IMR-90 (cell line): ENCODE measurements at regions not wholly inside any gene's neighbourhood (a gene's known extent, or its start where the extent isn't known, plus 50 kb on each side); places are given as distances from the start of the nearest gene placed in this dataset.

ENCODE experiments used
- ATAC-seq: fragments of 200-7000 bp; cut with Tn5 transposase; 2 replicates; pipeline ENCODE4 v1.9.1; 2020; ENCODE audit warnings: low read depth, mild to moderate bottlenecking, moderate library complexity
- BruUV-seq: library from RNA; stranded (reverse); fragments of 400-500 nt; replicated peaks from 2 replicates; lab custom pipeline; 2021; lab: Mats Ljungman, UMichigan
- CTCF ChIA-PET: fragments of 300-600 bp; formaldehyde crosslinking; extraction: SDS; loops from one replicate; lab custom pipeline; 2021; ENCODE audit warnings: antibody characterized with exemption; lab: Yijun Ruan, JAX
- POLR2A ChIA-PET: fragments of 300-600 bp; sonication (Branson Sonifier 250); formaldehyde crosslinking; loops from one replicate; lab custom pipeline; 2022; ENCODE audit warnings: antibody characterized with exemption; ENCODE audit not compliant: unreplicated experiment; lab: Charles Lee
- DNase-seq: peaks from one replicate; pipeline ENCODE4 v3.0.0; 2013
- H2AFZ ChIP-seq: replicated peaks from 2 replicates; pipeline ENCODE3; 2013; ENCODE audit warnings: low read length, mild to moderate bottlenecking; ENCODE audit not compliant: poor library complexity
- H2AK5ac ChIP-seq: 2 replicates; pipeline ENCODE4 v1.6.1; 2013; ENCODE audit warnings: low read depth, low read length, inconsistent platforms
- H2AK9ac ChIP-seq: replicated peaks from 2 replicates; pipeline ENCODE3; 2013; ENCODE audit warnings: mild to moderate bottlenecking, low read depth, low read length, moderate library complexity; ENCODE audit not compliant: poor library complexity
- H2BK120ac ChIP-seq: 2 replicates; pipeline ENCODE4 v1.6.1; 2013; ENCODE audit warnings: low read depth, low read length, inconsistent platforms
- H2BK15ac ChIP-seq: 3 replicates; pipeline ENCODE4 v1.6.1; 2013; ENCODE audit warnings: low read depth, low read length, inconsistent platforms
- H2BK20ac ChIP-seq: 2 replicates; pipeline ENCODE4 v1.6.1; 2013; ENCODE audit warnings: low read depth, mild to moderate bottlenecking, inconsistent platforms, low read length, moderate library complexity
- H2BK5ac ChIP-seq: 2 replicates; pipeline ENCODE4 v1.6.1; 2013; ENCODE audit warnings: mild to moderate bottlenecking, low read depth, low read length, inconsistent platforms; ENCODE audit not compliant: poor library complexity, severe bottlenecking
- H3K14ac ChIP-seq: replicated peaks from 2 replicates; pipeline ENCODE4 v1.6.1; 2013; ENCODE audit warnings: low read depth, low read length, inconsistent platforms
- H3K18ac ChIP-seq: 2 replicates; pipeline ENCODE4 v1.6.1; 2013; ENCODE audit warnings: low read depth, low read length, control low read depth
- H3K23ac ChIP-seq: 2 replicates; pipeline ENCODE4 v1.6.1; 2013; ENCODE audit warnings: low read depth, low read length, inconsistent platforms
- H3K27ac ChIP-seq: 2 replicates; pipeline ENCODE4 v1.5.1; 2013; ENCODE audit warnings: mild to moderate bottlenecking, control low read depth, low read length; ENCODE audit not compliant: insufficient read depth
- H3K27me3 ChIP-seq: 2 replicates; pipeline ENCODE4 v1.6.1; 2013; ENCODE audit warnings: low read length; ENCODE audit not compliant: control insufficient read depth, insufficient read depth
- H3K36me3 ChIP-seq: 2 replicates; pipeline ENCODE4 v1.6.1; 2013; ENCODE audit warnings: low read length, mixed read lengths; ENCODE audit not compliant: control insufficient read depth, insufficient read depth
- H3K4ac ChIP-seq: 2 replicates; pipeline ENCODE4 v1.6.1; 2013; ENCODE audit warnings: low read depth, low read length, inconsistent platforms
- H3K4me1 ChIP-seq: 2 replicates; pipeline ENCODE4 v1.6.1; 2013; ENCODE audit warnings: low read length, mixed read lengths; ENCODE audit not compliant: control insufficient read depth, insufficient read depth
- H3K4me2 ChIP-seq: 2 replicates; pipeline ENCODE4 v1.6.1; 2013; ENCODE audit warnings: low read depth, mild to moderate bottlenecking, control low read depth, low read length, moderate library complexity
- H3K4me3 ChIP-seq: 2 replicates; pipeline ENCODE4 v1.5.1; 2013; ENCODE audit warnings: low read depth, mild to moderate bottlenecking, control low read depth, low read length, moderate library complexity; ENCODE audit not compliant: insufficient read depth
- H3K56ac ChIP-seq: 2 replicates; pipeline ENCODE4 v1.6.1; 2013; ENCODE audit warnings: low read length, inconsistent platforms; ENCODE audit not compliant: insufficient read depth; ENCODE audit errors: extremely low read depth
- H3K79me1 ChIP-seq, 2 experiments: 2 replicates each; pipeline ENCODE4 v1.6.1; 2013; ENCODE audit warnings: low read length in 2 of 2, inconsistent platforms in 1 of 2, low read depth in 1 of 2
- H3K9ac ChIP-seq: 2 replicates; pipeline ENCODE4 v1.6.1; 2013; ENCODE audit warnings: low read depth, low read length, control low read depth
- H3K9me1 ChIP-seq: 2 replicates; pipeline ENCODE4 v1.6.1; 2013; ENCODE audit warnings: low read length, inconsistent platforms; ENCODE audit not compliant: insufficient read depth
- H3K9me3 ChIP-seq: 2 replicates; pipeline ENCODE4 v1.6.1; 2013; ENCODE audit warnings: low read length; ENCODE audit not compliant: control insufficient read depth, insufficient read depth
- H4K20me1 ChIP-seq: 2 replicates; pipeline ENCODE4 v1.6.1; 2013; ENCODE audit warnings: low read length, inconsistent platforms; ENCODE audit not compliant: insufficient read depth
- H4K5ac ChIP-seq: 2 replicates; pipeline ENCODE4 v1.6.1; 2013; ENCODE audit warnings: mild to moderate bottlenecking, low read depth, low read length, control low read depth
- H4K8ac ChIP-seq, 2 experiments: 2 replicates each; pipeline ENCODE4 v1.6.1; 2013; ENCODE audit warnings: low read depth in 2 of 2, low read length in 2 of 2, control low read depth in 1 of 2, inconsistent platforms in 1 of 2
- H4K91ac ChIP-seq: 2 replicates; pipeline ENCODE4 v1.6.1; 2013; ENCODE audit warnings: low read depth, low read length, inconsistent platforms; ENCODE audit not compliant: insufficient read depth
- BHLHE40 ChIP-seq: fragments of 150-350 bp; IDR thresholded peaks from 2 replicates; pipeline ENCODE4 v1.6.1; 2016; ENCODE audit warnings: mild to moderate bottlenecking, low read depth, low read length
- CEBPB ChIP-seq: IDR thresholded peaks from 2 replicates; pipeline ENCODE4 v1.6.1; 2012; ENCODE audit warnings: low read depth, low read length, improper control_type of control experiment
- CHD1 ChIP-seq: IDR thresholded peaks from 2 replicates; pipeline ENCODE4 v1.6.1; 2012; ENCODE audit warnings: low read depth, low read length, improper control_type of control experiment
- ELK1 ChIP-seq: fragments of 150-350 bp; IDR thresholded peaks from 2 replicates; pipeline ENCODE4 v1.6.1; 2016; ENCODE audit warnings: low read depth, mild to moderate bottlenecking, low read length, moderate library complexity, borderline replicate concordance
- FOS ChIP-seq: fragments of 150-350 bp; IDR thresholded peaks from 2 replicates; pipeline ENCODE4 v1.6.1; 2016; ENCODE audit warnings: low read depth, low read length
- MAFK ChIP-seq: IDR thresholded peaks from 2 replicates; pipeline ENCODE4 v1.6.1; 2012; ENCODE audit warnings: low read depth, low read length, improper control_type of control experiment
- MAZ ChIP-seq: IDR thresholded peaks from 2 replicates; pipeline ENCODE4 v1.6.1; 2012; ENCODE audit warnings: low read depth, mild to moderate bottlenecking, low read length, improper control_type of control experiment, moderate library complexity, borderline replicate concordance
- MXI1 ChIP-seq: IDR thresholded peaks from 2 replicates; pipeline ENCODE4 v1.6.1; 2012; ENCODE audit warnings: low read depth, mild to moderate bottlenecking, low read length, moderate library complexity, borderline replicate concordance
- NFE2L2 ChIP-seq: fragments of 150-350 bp; IDR thresholded peaks from 2 replicates; pipeline ENCODE4 v1.6.1; 2016; ENCODE audit warnings: low read depth, mild to moderate bottlenecking, low read length
- POLR2A ChIP-seq: IDR thresholded peaks from 2 replicates; pipeline ENCODE4 v1.6.1; 2012; ENCODE audit warnings: mild to moderate bottlenecking, low read depth, low read length
- RAD21 ChIP-seq: IDR thresholded peaks from 2 replicates; pipeline ENCODE4 v1.6.1; 2012; ENCODE audit warnings: low read length, improper control_type of control experiment
- RCOR1 ChIP-seq: IDR thresholded peaks from 2 replicates; pipeline ENCODE4 v1.6.1; 2012; ENCODE audit warnings: mild to moderate bottlenecking, low read length, improper control_type of control experiment; ENCODE audit not compliant: insufficient replicate concordance
- RFX5 ChIP-seq: IDR thresholded peaks from 2 replicates; pipeline ENCODE4 v1.8.0; 2012; ENCODE audit warnings: low read depth, mild to moderate bottlenecking, low read length, moderate library complexity
- SMC3 ChIP-seq: fragments of 150-350 bp; IDR thresholded peaks from 2 replicates; pipeline ENCODE4 v1.6.1; 2016; ENCODE audit warnings: low read depth, mild to moderate bottlenecking, antibody characterized with exemption, low read length, moderate library complexity
- WGBS, 2 experiments: methylation state at CpG; one replicate each; pipeline versions ENCODE4 v1.1.5 to v1.1.7; 2013; ENCODE audit warnings: missing lambda C conversion rate in 2 of 2; ENCODE audit not compliant: insufficient read length in 1 of 2; ENCODE audit errors: extremely low coverage in 2 of 2; 5-methylcytosine and 5-hydroxymethylcytosine counted together
- dilution Hi-C: fragments of 300-500 bp; cut with HindIII; formaldehyde crosslinking; loops from one replicate; pipeline ENCODE4 v1.14.3; 2018; ENCODE audit warnings: low sequenced_read_pairs; ENCODE audit not compliant: unreplicated experiment
- in situ Hi-C: fragments of 300-500 bp; cut with MboI; formaldehyde crosslinking; loops from 3 replicates; pipeline ENCODE4 v1.14.3; 2019; ENCODE audit warnings: low sequenced_read_pairs, inconsistent platforms, mixed read lengths
- intact Hi-C: fragments of 100-400 bp; cut with micrococcal nuclease; formaldehyde crosslinking; loops from 2 replicates; pipeline ENCODE4 v1.10.0; 2022
- TF ChIP-seq, protein P1 (sequence below): conservative IDR thresholded peaks from 2 replicates; pipeline ENCODE4 v1.5.1; 2012; ENCODE audit warnings: mild to moderate bottlenecking, low read depth, low read length, improper control_type of control experiment
- TF ChIP-seq, protein P2 (sequence below): fragments of 150-350 bp; IDR thresholded peaks from 2 replicates; pipeline ENCODE4 v1.6.1; 2017; ENCODE audit warnings: mild to moderate bottlenecking, antibody characterized with exemption, low read length, low read depth

DNA sequence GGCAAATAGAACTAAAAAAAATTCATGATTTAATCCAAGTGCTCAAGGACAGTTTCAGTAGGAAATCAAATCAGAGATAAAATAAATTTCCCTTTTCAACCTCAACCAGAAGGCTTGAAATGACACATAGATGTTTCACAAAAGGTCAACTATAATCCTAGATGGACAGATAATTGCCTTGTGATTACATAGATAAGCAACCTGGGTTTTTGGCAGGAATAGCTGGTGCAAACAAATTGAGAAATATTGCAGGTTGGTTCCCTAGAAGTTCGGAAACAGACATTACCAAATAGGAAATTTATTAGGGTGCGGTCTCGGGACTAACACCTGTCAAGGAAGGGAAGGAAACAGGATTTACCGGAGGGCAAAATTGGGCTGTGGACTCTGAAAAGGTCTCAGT is 497.5 kb downstream of the COG6 start:
- H2BK120ac ChIP-seq: no peak overlapping the region
- no peak overlapping the region for H2BK5ac ChIP-seq
- H3K9me1 ChIP-seq: no peaks in the 10 kb centered on the region
- no peak overlapping the region for H2AFZ ChIP-seq
- H3K4me1 ChIP-seq: no peaks in the 10 kb centered on the region
- no peak overlapping the region for H3K23ac ChIP-seq
- H4K20me1 ChIP-seq: no peaks in the 10 kb centered on the region
- H2BK20ac ChIP-seq: no peak overlapping the region
- intact Hi-C loops (no loop called here), in situ Hi-C loops (no loop called here), dilution Hi-C loops (no loop called here)
- no TSS peak for BruUV-seq
- H3K9me3 ChIP-seq: no peaks in the 10 kb centered on the region
- no peak overlapping the region for H2AK5ac ChIP-seq
- ChIA-PET CTCF (no interaction called here), POLR2A (no interaction called here)
- H3K79me1 ChIP-seq: no peaks in the 10 kb centered on the region
- H2BK15ac ChIP-seq: no peak overlapping the region
- H2AK9ac ChIP-seq: no peak overlapping the region
- H3K36me3 ChIP-seq: no peaks in the 10 kb centered on the region
- no peak for TF ChIP-seq BHLHE40
- TF ChIP-seq RCOR1: no peak
- no peak for TF ChIP-seq RFX5
- TF ChIP-seq NFE2L2: no peak
- no peak for TF ChIP-seq CHD1
- no peak for TF ChIP-seq FOS
- no peak for TF ChIP-seq SMC3
- no peak for TF ChIP-seq MXI1
- no peak for TF ChIP-seq CEBPB
- TF ChIP-seq, protein P1, sequence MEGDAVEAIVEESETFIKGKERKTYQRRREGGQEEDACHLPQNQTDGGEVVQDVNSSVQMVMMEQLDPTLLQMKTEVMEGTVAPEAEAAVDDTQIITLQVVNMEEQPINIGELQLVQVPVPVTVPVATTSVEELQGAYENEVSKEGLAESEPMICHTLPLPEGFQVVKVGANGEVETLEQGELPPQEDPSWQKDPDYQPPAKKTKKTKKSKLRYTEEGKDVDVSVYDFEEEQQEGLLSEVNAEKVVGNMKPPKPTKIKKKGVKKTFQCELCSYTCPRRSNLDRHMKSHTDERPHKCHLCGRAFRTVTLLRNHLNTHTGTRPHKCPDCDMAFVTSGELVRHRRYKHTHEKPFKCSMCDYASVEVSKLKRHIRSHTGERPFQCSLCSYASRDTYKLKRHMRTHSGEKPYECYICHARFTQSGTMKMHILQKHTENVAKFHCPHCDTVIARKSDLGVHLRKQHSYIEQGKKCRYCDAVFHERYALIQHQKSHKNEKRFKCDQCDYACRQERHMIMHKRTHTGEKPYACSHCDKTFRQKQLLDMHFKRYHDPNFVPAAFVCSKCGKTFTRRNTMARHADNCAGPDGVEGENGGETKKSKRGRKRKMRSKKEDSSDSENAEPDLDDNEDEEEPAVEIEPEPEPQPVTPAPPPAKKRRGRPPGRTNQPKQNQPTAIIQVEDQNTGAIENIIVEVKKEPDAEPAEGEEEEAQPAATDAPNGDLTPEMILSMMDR: no peak
- TF ChIP-seq MAZ: no peak
- no peak for TF ChIP-seq RAD21
- no peak for TF ChIP-seq MAFK
- TF ChIP-seq, protein P2, sequence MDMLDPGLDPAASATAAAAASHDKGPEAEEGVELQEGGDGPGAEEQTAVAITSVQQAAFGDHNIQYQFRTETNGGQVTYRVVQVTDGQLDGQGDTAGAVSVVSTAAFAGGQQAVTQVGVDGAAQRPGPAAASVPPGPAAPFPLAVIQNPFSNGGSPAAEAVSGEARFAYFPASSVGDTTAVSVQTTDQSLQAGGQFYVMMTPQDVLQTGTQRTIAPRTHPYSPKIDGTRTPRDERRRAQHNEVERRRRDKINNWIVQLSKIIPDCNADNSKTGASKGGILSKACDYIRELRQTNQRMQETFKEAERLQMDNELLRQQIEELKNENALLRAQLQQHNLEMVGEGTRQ: no peak
- TF ChIP-seq POLR2A: no peak
- TF ChIP-seq ELK1: no peak
- H4K8ac ChIP-seq: no peak overlapping the region
- H3K18ac ChIP-seq: no peak overlapping the region
- H4K91ac ChIP-seq: no peak overlapping the region
- no peaks in the 10 kb centered on the region for H3K27me3 ChIP-seq
- no peak overlapping the region for H4K5ac ChIP-seq
- no peak overlapping the region for H3K14ac ChIP-seq
- H3K56ac ChIP-seq: no peak overlapping the region
- H3K4me2 ChIP-seq: no peak overlapping the region
- WGBS, 2 experiments: 85% methylated on average over 3 of the region's 4 CpGs; no CpG with 5 or more reads in 1 of the 2 experiments
- H3K4ac ChIP-seq: no peak overlapping the region
- H3K9ac ChIP-seq: no peak overlapping the region
- H3K4me3 ChIP-seq: no peak overlapping the region
- no peak overlapping the region for H3K27ac ChIP-seq
- ATAC-seq (no peak), DNase-seq (no peak)
